Adrenal gland (tissue), 5 donors: ENCODE measurements at regions not wholly inside any gene's neighbourhood (a gene's known extent, or its start where the extent isn't known, plus 50 kb on each side); places are given as distances from the start of the nearest gene placed in this dataset.

Source experiments
- POLR2A ChIP-seq, 2 donors: fragments of 450-650 bp; IDR thresholded peaks; one replicate each; pipeline ENCODE4 v1.6.1; 2017; ENCODE audit warnings: antibody characterized with exemption in 2 of 2, mild to moderate bottlenecking in 2 of 2, moderate library complexity in 1 of 2
- TF ChIP-seq, protein P1 (sequence below), 6 experiments: fragments of 450-650 bp in 4 of 6; fragments of 200-600 bp in 2 of 6; sonication (generic) in 1 of 6; IDR thresholded peaks; 1 replicate in 5 of 6; 2 replicates in 1 of 6; pipeline versions ENCODE4 v1.5.1 to v1.8.0; 2016 to 2021; ENCODE audit warnings: antibody characterized with exemption in 6 of 6, mild to moderate bottlenecking in 2 of 6, moderate library complexity in 1 of 6
- donor health status: DM: no; HTN: no; CAD: no.

DNA sequence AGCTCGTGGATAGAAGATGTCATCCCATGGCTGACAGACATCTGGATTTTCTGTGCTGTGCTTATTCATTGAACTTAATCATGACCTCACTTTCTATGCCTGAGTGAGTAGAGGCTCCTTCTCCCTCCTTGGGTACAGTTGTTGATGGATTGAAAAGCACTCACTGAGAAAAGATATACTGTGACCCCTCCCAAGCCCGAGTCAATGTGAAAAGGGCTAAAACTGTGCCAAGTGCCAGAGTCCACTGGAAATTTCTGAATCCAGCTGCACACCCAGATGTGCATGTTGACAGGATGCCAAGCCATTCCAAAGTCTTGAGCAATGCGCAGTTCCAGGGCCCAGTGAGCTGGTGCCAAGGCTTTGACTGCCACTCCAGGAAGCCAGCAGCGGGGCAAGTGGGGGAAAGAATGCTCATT, 473.0 kb downstream of the NTRK2 start:
- TF ChIP-seq, protein P1, sequence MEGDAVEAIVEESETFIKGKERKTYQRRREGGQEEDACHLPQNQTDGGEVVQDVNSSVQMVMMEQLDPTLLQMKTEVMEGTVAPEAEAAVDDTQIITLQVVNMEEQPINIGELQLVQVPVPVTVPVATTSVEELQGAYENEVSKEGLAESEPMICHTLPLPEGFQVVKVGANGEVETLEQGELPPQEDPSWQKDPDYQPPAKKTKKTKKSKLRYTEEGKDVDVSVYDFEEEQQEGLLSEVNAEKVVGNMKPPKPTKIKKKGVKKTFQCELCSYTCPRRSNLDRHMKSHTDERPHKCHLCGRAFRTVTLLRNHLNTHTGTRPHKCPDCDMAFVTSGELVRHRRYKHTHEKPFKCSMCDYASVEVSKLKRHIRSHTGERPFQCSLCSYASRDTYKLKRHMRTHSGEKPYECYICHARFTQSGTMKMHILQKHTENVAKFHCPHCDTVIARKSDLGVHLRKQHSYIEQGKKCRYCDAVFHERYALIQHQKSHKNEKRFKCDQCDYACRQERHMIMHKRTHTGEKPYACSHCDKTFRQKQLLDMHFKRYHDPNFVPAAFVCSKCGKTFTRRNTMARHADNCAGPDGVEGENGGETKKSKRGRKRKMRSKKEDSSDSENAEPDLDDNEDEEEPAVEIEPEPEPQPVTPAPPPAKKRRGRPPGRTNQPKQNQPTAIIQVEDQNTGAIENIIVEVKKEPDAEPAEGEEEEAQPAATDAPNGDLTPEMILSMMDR (IDR thresholded peaks at IDR 0.05): no peak
- no peak for TF ChIP-seq POLR2A (IDR thresholded peaks at IDR 0.05)
